Fibroblast of gingiva (primary cell): ENCODE measurements at regions not wholly inside any gene's neighbourhood (a gene's known extent, or its start where the extent isn't known, plus 50 kb on each side); places are given as distances from the start of the nearest gene placed in this dataset.
A peak's percentile ranks its signal among the peaks of the same experiment; 100 is the strongest.

Experiments used
- DNase-seq: peaks from one replicate; pipeline ENCODE4 v3.0.0-alpha.2; 2011; ENCODE audit warnings: low read depth

DNA sequence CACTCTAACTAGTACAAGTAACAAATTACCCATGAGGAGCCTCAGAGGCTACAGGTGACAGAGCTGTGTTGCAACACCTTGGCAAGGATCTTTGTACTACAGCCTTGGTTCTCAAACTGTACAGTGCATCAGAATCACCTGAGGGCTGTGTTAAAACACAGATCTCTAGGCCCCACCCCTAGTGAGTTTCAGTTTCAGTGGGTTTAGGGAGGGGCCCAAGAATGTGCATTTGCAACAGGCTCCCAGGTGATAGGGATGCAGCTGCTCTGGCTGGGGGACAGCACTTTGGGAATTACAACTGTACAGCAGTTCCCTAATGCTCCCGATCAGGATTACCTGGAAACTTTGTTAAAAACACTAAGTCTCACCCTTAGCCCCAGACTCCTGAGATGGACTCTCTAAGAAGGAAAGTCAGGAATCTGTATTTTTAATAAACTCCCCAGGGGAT is 66.1 kb upstream of the NR2F2 start:
- DNase-seq: no peak

DNA sequence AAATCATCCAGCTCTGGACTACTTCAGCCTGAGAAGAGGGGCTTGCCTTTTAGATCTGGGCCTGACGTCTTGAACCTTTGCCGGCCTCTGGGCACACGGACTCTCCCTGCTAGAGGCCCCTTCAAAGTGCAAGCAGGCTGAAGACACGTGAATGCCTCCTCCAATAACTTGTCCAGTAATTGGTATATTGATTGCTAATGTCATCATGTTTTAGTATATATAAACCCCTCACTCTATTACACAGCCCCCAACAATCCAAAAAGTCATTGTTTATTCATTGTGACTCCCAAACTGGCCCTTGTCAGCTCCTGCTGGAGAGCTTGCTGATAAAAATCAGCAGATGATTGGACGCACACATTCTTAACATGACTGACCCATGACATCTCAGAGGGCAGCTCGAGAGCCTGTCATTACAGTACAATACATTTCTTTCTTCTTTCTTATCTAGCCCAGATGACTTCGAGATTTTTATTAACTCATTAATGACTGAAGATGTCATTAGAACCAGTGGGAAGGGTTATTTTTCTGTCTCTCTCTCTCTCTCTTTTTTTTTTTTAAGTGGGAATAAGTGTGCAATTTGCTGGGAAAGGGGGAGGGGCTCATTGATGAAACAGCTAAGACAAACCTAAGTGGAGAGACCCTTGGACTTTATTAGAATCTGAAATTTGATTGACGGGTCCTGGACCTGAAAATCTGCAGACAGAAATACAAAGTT is 65.5 kb upstream of the NR2F2 start:
- no peak for DNase-seq

GRCh38 chr15:96266456-96266855 is 64.0 kb upstream of the NR2F2 start:
- no peak for DNase-seq

GRCh38 chr15:96267463-96267862 is 63.0 kb upstream of the NR2F2 start:
- no peak for DNase-seq

- peak; percentile 11 for DNase-seq
These were observed 61.9 kb upstream of the NR2F2 start for GRCh38 chr15:96268442-96269204.

GRCh38 chr15:96270581-96271172 is 59.8 kb upstream of the NR2F2 start:
- peak; percentile 16 for DNase-seq

DNA sequence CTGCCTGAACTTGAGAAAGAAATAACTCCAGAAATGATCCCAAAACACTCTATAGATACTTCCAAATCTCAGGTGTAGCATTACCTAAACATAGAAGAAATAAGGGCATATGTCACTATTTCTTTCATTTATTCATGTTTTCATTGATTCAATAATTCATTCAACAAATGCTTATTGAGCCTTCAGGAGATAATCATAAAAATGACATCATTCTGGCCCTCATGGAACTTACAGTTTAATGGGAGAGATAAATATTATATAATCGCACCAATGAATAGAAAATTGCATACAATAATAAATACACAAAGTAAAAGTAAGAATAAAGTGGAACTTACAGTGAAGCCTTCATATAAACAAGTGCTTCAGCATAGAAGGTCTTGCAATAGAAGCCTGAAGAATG is 58.1 kb upstream of the NR2F2 start:
- DNase-seq: no peak

DNA sequence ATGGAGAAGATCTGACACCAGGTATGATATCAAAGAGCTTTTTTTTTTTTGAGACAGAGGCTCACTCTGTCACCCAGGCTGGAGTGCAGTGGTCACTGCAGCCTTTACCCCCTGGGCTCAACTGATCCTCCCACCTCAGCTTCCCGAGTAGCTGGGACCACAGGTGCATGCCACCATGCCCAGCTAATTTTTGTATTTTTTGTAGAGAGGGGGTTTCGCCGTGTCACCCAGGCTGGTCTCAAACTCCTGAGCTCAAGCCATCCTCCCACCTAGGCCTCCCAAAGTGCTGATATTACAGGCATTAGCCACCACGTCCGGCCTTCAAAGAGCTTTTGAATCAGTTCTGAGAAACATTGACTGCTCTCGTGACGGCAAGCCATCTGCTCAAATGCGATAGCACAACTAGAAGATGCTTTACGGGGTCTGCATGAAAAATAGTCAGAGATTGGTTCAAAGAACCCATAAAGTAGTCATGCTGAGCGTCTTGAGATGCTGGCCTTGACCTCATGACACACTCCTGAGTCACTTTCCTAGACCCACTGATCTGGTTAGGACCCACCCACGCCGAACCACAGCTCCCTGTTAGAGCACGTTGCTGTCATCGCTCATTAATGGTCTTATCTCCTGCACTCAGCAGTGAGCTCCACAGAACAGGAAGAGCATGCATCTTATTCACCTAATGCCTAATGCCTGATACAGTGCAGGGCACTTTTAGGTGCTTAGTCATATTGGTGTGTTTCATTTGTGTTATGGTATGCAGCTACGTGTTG is 57.0 kb upstream of the NR2F2 start:
- peak; percentile 18 for DNase-seq

DNA sequence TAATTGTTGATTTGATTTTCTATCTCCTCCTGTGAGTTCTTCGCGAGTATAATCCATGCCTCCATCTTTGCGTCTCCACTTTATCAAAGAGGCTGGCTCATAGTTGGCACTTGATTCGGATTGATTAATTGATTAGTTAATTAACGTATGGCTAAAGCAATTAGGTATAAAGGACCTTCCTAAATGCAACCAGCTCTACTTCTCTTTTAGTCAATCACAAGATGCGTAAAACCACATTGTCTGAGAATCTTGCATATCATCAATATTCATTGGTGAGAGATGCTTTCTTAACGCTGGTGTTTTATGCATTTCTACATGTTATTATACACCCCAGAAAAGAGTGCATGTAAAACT is 56.4 kb upstream of the NR2F2 start:
- DNase-seq: no peak

- no peak for DNase-seq
These were observed 55.8 kb upstream of the NR2F2 start for GRCh38 chr15:96274698-96275097.

GRCh38 chr15:96276438-96277210 is 53.9 kb upstream of the NR2F2 start:
- peak; percentile 83 for DNase-seq
